ENCODE measurements at regions not wholly inside any gene's neighbourhood (a gene's known extent, or its start where the extent isn't known, plus 50 kb on each side); places are given as distances from the start of the nearest gene placed in this dataset.

DNA sequence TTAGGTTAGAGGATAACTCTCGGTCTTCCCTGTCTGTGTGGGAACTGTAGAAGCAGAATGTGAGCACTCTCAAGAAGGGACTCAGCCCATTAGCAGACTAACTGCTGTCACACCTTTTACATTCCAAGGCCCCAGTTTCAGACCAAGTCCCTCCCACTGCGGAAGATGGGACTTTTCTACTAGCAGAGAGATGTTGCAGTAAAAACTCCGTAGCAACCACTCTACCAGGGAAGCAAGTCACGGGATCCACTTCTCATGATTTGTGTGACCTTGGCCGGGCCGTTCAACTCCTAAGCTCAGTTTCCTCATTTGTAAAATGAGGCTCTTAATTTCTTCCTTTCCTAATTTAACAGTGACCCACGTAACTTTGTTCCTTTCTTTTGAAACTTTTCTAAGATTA, 77.1 kb upstream of the SLC4A11 start:
- TF ChIP-seq CTCF (IDR thresholded peaks at IDR 0.05; ENCODE audit: extremely low read depth in 1 of 2, insufficient read depth in 1 of 2, low read depth in 1 of 2, low read length in 2 of 2) (no peak), POLR2A (IDR thresholded peaks at IDR 0.05; ENCODE audit: low read depth, low read length) (no peak), EZH2 (IDR thresholded peaks at IDR 0.05; ENCODE audit: borderline replicate concordance, low read depth, low read length, severe bottlenecking) (no peak), GATA2 (IDR thresholded peaks at IDR 0.05; ENCODE audit: insufficient read depth, insufficient read length, low read depth, low read length) (no peak), JUN (IDR thresholded peaks at IDR 0.05; ENCODE audit: borderline replicate concordance, insufficient read depth, insufficient read length, low read depth) (no peak), POLR2AphosphoS5 (IDR thresholded peaks at IDR 0.05; ENCODE audit: insufficient read depth, low read depth, low read length) (no peak)
- TF ChIP-seq, protein P1, sequence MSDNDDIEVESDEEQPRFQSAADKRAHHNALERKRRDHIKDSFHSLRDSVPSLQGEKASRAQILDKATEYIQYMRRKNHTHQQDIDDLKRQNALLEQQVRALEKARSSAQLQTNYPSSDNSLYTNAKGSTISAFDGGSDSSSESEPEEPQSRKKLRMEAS (IDR thresholded peaks at IDR 0.05; ENCODE audit: insufficient read depth, insufficient read length) = no peak
